ENCODE measurements at regions not wholly inside any gene's neighbourhood (a gene's known extent, or its start where the extent isn't known, plus 50 kb on each side); places are given as distances from the start of the nearest gene placed in this dataset.
A peak's percentile ranks its signal among the peaks of the same experiment; 100 is the strongest.

- no peaks in the 10 kb centered on the region for H3K9me3 Mint-ChIP-seq
- no peak overlapping the region for H3K27ac Mint-ChIP-seq
- DNase-seq (ENCODE audit: low spot score in 2 of 2) = no peak
- H3K4me3 Mint-ChIP-seq = no peak overlapping the region
- no peaks in the 10 kb centered on the region for H3K36me3 Mint-ChIP-seq
- H3K4me1 Mint-ChIP-seq = no peaks in the 10 kb centered on the region
- peak; percentile 32 for ATAC-seq
Measured at GRCh38 chr18:42229211-42230210, 274.5 kb downstream of the PIK3C3 start.

DNA sequence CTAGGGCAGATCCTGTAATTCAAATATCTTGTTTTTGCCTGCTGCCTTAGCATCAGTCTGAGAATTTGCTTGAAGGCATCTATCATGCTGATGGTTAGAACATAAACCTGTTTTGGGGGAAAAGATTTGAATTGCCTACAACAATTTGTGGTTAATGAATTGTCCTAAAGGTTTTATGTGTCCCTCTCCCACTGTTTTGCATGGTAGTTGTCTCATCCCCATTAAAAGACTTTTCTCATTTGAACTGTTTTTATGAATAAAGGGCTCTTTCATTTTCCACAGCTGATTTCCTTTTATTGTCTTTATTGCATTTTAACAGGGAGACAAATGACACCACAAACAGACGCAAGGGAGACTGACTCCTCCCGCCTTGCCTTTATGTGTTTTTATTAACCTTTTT lies 275.6 kb downstream of the PIK3C3 start:
- no peaks in the 10 kb centered on the region for H3K4me1 Mint-ChIP-seq
- no peaks in the 10 kb centered on the region for H3K9me3 Mint-ChIP-seq
- no peak for ATAC-seq
- H3K27ac Mint-ChIP-seq = no peak overlapping the region
- DNase-seq (ENCODE audit: low spot score in 2 of 2) = no peak
- H3K36me3 Mint-ChIP-seq = no peaks in the 10 kb centered on the region
- no peak overlapping the region for H3K4me3 Mint-ChIP-seq

- no peak for ATAC-seq
- DNase-seq (ENCODE audit: low spot score in 2 of 2) = no peak
- H3K36me3 Mint-ChIP-seq = no peaks in the 10 kb centered on the region
- no peak overlapping the region for H3K27ac Mint-ChIP-seq
- no peaks in the 10 kb centered on the region for H3K9me3 Mint-ChIP-seq
- H3K4me3 Mint-ChIP-seq = no peak overlapping the region
- no peaks in the 10 kb centered on the region for H3K4me1 Mint-ChIP-seq
Measured at GRCh38 chr18:42231284-42231683, 276.2 kb downstream of the PIK3C3 start.

DNA sequence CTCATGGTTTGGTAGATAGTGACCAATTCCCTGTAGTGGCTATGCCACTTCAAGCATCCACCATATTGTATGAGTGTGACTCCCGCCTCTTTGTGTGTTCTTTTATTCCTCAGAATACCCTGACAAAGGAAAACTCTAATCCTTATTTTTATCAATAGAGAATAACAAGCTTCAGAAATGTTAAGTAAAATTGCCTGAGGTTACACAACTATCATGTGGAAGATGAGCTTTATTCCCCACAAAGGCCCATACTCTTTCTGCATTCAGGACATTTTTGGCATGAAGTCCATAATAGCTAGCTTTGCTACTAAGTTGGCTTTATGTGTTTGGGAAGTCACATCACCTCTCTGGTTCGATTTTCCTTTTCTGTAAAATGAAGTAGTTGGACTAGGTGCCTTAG lies 276.8 kb downstream of the PIK3C3 start:
- Mint-ChIP-seq H3K4me1 (no peaks in the 10 kb centered on the region), H3K27ac (no peak overlapping the region)

DNA sequence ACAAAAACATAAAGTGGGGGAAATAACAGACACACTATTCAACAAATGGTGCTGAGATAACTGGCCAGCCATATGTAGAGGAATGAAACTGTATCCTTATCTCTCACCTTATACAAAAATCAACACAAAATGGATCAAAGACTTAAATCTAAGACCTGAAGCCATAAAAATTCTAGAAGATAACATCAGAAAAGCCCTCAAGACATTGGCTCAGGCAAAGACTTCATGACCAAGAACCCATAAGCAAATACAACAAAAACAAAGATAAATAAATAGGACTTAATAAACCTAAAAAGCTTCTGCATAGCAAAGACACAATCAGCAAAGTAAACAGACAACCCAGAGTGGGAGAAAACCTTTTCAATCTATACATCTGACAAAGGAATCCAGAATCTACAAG lies 278.9 kb downstream of the PIK3C3 start:
- Mint-ChIP-seq H3K36me3 (no peaks in the 10 kb centered on the region), H3K4me1 (no peaks in the 10 kb centered on the region), H3K27ac (no peak overlapping the region), H3K9me3 (peaks cover 3% of the 10 kb centered on the region), H3K4me3 (no peak overlapping the region)
- DNase-seq (ENCODE audit: low spot score in 2 of 2) (no peak), ATAC-seq (no peak)

More for the DNA sequence above, 276.8 kb downstream of the PIK3C3 start:
- ATAC-seq (no peak), DNase-seq (ENCODE audit: low spot score in 2 of 2) (no peak)
- Mint-ChIP-seq H3K4me3 (no peak overlapping the region), H3K36me3 (no peaks in the 10 kb centered on the region), H3K9me3 (no peaks in the 10 kb centered on the region)

- H3K4me3 Mint-ChIP-seq = no peak overlapping the region
- no peaks in the 10 kb centered on the region for H3K36me3 Mint-ChIP-seq
Measured at GRCh38 chr18:42242758-42243157, 287.7 kb downstream of the PIK3C3 start.

DNA sequence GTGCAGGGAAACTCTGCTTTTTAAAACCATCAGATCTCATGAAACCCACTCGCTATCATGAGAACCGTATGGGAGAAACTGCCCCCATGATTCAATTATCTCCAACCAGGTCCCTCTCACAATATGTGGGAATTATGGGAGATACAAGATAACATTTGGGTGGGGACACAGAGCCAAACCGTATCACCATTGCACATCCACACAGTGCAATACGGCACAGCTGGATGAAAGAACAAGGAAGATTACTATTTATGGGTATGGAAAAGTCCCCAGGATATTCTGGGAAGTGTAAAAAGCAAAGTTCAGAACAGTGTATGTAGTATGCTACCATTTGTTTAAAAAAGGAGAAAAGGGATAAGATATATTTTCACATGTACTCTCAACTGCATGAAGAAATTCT lies 290.1 kb downstream of the PIK3C3 start:
- Mint-ChIP-seq H3K36me3 (no peaks in the 10 kb centered on the region), H3K9me3 (peaks cover 2% of the 10 kb centered on the region), H3K4me1 (no peaks in the 10 kb centered on the region), H3K4me3 (no peak overlapping the region), H3K27ac (no peak overlapping the region)
- DNase-seq (ENCODE audit: low spot score in 2 of 2) (no peak), ATAC-seq (no peak)

More at GRCh38 chr18:42242758-42243157, 287.7 kb downstream of the PIK3C3 start:
- Mint-ChIP-seq H3K4me1 (no peaks in the 10 kb centered on the region), H3K27ac (no peak overlapping the region), H3K9me3 (peaks cover 6% of the 10 kb centered on the region)
- no peak for ATAC-seq
- no peak for DNase-seq (ENCODE audit: low spot score in 2 of 2)

DNA sequence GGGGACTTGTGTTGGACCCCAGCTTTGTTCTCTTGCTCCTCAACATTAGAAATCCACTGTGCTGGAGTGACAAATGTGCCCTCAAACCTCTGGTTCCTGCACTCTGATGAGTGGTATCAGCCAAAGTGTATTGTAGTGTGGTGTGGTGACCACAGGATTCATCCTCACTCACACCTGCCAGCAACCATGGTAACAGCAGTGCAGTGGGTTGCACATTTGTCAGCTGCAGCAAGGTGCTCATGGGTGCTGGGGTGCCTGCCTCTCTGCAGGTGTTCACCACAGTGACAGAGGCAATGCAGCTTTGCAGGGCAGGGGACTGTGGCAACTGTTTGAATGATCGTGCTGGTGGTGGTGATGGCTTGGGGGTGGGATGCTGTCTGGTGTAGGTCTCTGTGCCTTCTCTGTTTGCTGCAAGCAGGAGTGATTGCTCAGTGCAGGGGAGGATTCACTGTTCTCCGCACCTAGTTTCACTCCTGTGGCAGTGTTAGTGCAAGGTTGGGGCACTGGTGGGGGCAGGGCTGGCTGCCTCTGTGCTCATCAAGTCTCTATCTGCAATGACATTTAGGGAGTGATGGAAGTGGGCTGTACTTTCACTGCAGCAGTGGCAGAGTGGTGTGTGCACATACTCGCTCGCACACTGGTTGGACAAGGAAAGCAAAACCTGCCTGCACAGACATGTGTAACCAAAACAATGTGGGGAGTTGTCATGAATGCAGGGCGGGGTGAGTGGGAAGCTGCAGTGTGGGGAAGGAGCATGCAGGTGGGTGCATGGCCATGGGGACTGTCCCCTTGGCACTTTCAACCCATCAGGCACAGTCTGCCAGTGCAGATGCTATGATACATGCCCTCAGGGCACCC lies 301.1 kb downstream of the PIK3C3 start:
- no peaks in the 10 kb centered on the region for H3K4me1 Mint-ChIP-seq
- H3K4me3 Mint-ChIP-seq = no peak overlapping the region
- DNase-seq (ENCODE audit: low spot score in 2 of 2) = no peak
- peaks cover 7% of the 10 kb centered on the region for H3K9me3 Mint-ChIP-seq
- no peaks in the 10 kb centered on the region for H3K36me3 Mint-ChIP-seq
- no peak overlapping the region for H3K27ac Mint-ChIP-seq
- ATAC-seq = peak; percentile 28

- DNase-seq (ENCODE audit: low spot score in 2 of 2) (no peak), ATAC-seq (no peak)
- no peak overlapping the region for H3K27ac Mint-ChIP-seq
- no peaks in the 10 kb centered on the region for H3K36me3 Mint-ChIP-seq
- H3K4me1 Mint-ChIP-seq = no peaks in the 10 kb centered on the region
- peaks cover 3% of the 10 kb centered on the region for H3K9me3 Mint-ChIP-seq
- H3K4me3 Mint-ChIP-seq = no peak overlapping the region
Measured at GRCh38 chr18:42258301-42258965, 303.4 kb downstream of the PIK3C3 start.

DNA sequence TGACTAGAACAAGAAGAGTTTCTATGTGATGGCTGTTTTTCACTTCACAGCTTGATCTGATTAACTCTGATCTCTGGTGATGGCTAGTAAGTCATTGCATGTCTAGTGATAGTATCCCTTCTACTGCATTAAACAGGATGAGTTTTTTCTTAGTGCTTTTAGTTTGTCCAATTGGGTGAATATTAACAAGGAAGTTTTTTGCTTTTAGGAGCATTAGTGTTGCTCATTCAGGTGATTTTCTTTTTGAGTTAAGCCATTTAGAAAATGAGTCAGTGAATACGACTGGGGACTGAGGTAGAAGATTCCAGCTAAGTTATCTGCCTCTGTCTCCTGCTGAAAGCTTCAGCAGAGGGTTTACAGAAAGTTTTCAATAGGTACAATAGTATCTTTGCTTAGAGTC lies 306.7 kb downstream of the PIK3C3 start:
- Mint-ChIP-seq H3K4me3 (no peak overlapping the region), H3K27ac (no peak overlapping the region), H3K4me1 (no peaks in the 10 kb centered on the region), H3K36me3 (no peaks in the 10 kb centered on the region), H3K9me3 (peaks cover 3% of the 10 kb centered on the region)
- ATAC-seq = no peak
- no peak for DNase-seq (ENCODE audit: low spot score in 2 of 2)

DNA sequence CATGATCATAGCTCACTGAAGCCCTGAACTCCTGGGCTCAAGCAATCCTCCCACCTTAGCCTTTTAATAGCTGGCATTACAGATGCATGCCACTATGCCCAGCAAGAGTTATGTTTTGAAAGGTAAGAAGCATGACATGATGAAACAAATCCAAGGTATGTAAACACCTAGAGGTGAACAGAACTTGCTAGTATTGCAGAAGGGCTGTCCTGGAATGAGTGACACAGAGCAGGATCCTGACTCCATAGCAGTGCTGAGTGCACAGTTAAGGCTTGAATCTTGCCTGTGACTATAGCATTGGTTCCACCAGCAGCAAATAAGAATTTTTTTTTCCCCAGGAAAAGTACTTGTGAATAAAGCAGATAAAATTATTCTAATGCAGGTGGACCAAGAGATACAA lies 309.5 kb downstream of the PIK3C3 start:
- H3K9me3 Mint-ChIP-seq = no peaks in the 10 kb centered on the region
- no peak overlapping the region for H3K27ac Mint-ChIP-seq
- ATAC-seq (no peak), DNase-seq (ENCODE audit: low spot score in 2 of 2) (no peak)
- no peaks in the 10 kb centered on the region for H3K4me1 Mint-ChIP-seq
- H3K36me3 Mint-ChIP-seq = no peaks in the 10 kb centered on the region
- H3K4me3 Mint-ChIP-seq = no peak overlapping the region

DNA sequence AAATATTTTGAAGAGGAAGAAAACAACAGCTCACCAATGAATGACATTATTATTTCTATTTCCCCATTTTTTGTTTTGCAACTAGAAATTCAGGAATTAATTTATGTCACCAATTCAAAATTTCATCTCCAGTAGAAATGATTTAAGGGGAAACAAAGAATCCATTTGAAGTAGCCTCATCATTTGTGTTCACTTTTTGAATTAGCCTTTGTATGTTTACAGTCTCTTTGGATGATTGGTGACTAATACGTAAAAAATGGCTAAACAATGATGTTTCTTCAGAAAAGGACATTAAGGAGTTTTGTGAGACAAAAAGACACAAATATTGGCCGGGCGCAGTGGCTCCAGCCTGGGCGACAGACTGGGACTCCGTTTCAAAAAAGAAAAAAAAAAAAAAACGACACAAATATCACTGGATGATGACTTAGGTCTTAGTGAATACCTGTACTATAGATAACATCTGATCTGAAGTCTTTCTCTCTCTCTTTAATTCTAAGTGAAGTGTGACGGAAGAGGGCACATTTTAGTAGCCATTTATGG lies 313.2 kb downstream of the PIK3C3 start:
- H3K4me1 Mint-ChIP-seq = no peaks in the 10 kb centered on the region
- ATAC-seq = no peak
- H3K4me3 Mint-ChIP-seq = no peak overlapping the region
- DNase-seq (ENCODE audit: low spot score in 2 of 2) = no peak
- no peaks in the 10 kb centered on the region for H3K9me3 Mint-ChIP-seq
- no peaks in the 10 kb centered on the region for H3K36me3 Mint-ChIP-seq
- no peak overlapping the region for H3K27ac Mint-ChIP-seq

GRCh38 chr18:42268798-42269197 lies 313.8 kb downstream of the PIK3C3 start:
- no peaks in the 10 kb centered on the region for H3K36me3 Mint-ChIP-seq
- no peaks in the 10 kb centered on the region for H3K4me1 Mint-ChIP-seq
- no peaks in the 10 kb centered on the region for H3K9me3 Mint-ChIP-seq
- ATAC-seq (no peak), DNase-seq (ENCODE audit: low spot score in 2 of 2) (no peak)
- H3K4me3 Mint-ChIP-seq = no peak overlapping the region
- no peak overlapping the region for H3K27ac Mint-ChIP-seq

DNA sequence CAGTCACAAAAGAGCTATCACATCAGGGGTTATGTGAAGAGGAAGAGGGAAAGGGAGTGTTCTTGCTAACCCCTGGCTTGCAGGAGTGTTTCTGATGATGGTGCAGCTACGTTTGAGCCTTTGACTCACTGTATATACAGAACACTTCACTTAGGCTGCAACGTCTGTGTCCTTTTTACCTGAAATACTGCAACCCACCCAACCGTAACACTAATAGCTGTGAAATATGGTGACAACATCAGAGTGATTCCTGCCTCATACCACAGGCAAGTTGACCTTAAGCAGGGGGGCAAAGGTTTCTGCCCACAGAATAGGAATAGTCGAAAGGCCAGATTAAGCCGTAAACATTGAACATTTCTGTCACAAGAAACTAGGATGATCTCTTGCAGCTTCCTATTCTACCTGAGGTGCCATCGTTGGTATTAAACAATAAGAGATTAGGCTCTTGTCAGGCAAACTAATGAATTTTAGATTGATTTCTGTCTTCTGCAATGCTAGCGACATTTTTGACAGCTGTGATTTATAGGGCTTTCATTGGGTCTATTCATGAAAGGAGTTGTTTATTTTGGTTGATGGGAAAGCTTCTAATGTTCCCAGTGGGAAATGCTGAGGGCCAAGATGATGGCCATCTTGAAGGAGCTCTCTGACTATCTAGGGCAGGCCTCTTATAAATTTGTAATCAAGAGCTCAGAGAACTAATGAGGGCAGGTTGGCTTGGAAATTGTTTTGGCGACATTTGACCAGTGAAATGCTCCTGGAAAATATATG lies 316.8 kb downstream of the PIK3C3 start:
- Mint-ChIP-seq H3K36me3 (no peaks in the 10 kb centered on the region), H3K9me3 (peaks cover 2% of the 10 kb centered on the region), H3K27ac (no peak overlapping the region), H3K4me1 (no peaks in the 10 kb centered on the region), H3K4me3 (no peak overlapping the region)
- ATAC-seq (no peak), DNase-seq (ENCODE audit: low spot score in 2 of 2) (no peak)

All from stimulated activated effector memory CD8-positive, alpha-beta T cell treated with anti-CD3 and anti-CD28 coated beads, Interleukin-12 subunit alpha, Interleukin-12 subunit beta, amount 100 ng/mL, for 72 hours (primary cell).